Cardiac septum (tissue), 1 donor: ENCODE measurements at regions not wholly inside any gene's neighbourhood (a gene's known extent, or its start where the extent isn't known, plus 50 kb on each side); places are given as distances from the start of the nearest gene placed in this dataset.

Experiments used
- DNase-seq: peaks from one replicate; pipeline ENCODE4 v3.0.0-alpha.2; 2020; ENCODE audit warnings: low spot score
- intact Hi-C: fragments of 100-400 bp; cut with DNase I; formaldehyde crosslinking; loops from one replicate; pipeline ENCODE4 v1.14.0; 2022
- donor health status: DM: no; HTN: no; CAD: no.

DNA sequence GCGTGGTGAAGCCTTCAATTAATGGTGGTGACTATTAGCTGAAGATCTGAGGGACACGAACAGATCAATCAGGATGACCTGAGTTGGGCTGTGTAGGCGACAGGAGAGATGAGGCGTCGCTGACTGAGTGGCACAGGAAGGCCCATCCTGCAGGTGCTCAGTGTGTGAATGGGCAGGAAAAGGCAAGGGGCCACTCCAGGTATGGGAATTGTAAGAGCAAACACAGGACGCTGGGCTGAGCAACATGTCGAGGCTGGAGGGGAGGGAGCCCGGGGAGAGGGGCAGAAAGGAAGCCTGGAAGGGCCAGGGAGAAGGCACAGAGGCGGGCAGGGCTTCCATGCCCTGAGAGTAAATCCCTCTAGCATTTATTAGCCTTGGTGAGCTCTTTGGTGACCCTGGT is 151.0 kb downstream of the VEGFA start:
- intact Hi-C loops = no loop called here
- no peak for DNase-seq

DNA sequence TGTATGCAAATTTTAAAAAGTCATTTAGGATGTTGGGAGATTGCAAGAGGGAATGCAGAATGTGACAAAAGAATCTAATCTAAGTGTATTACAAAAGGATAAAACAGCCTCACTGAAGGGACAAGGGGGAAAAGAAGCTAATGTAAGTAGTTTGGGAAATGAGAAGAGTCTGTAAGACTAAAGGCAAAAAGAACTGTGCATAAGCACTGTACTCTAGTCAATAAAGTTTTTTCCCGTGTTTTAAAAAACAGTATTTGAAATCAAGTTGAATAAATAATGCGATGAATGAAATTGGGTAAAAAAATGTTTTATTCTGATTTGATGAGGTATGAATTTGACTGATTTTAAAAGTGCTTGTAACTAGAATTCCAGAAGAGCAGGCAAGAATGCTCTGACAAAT is 149.8 kb downstream of the VEGFA start:
- no peak for DNase-seq
- intact Hi-C loops = no loop called here

DNA sequence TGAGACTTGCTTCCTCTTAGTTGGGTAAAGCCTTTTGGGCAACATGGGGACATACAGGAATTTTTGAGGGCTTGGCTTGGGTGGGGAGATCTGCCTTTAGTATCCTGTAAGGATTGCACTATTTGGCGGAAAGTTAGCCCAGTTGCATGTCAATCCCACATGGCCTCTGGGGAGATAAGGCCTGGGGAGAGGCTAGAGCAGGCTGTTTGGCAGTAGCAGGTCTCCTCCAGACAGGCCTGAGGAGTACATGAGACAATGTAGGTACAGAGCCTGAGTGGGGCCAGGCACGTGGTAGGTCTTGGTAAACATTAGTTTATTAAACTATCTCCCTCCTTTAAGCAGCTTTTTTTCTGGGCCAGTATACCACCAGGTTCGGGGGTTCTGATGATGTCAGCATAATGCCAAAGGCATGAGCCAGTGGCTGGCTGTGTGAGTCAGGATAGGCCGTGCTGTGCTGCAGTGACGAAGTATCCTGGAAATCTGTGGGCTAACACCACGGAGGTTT is 147.9 kb downstream of the VEGFA start:
- no peak for DNase-seq
- intact Hi-C loops = no loop called here

- intact Hi-C loops = no loop called here
- no peak for DNase-seq
Observed at GRCh38 chr6:43916924-43917877, 147.2 kb downstream of the VEGFA start.

- no peak for DNase-seq
- intact Hi-C loops = no loop called here
Observed at GRCh38 chr6:43915986-43916923, 146.2 kb downstream of the VEGFA start.

GRCh38 chr6:43915208-43915869 is 145.3 kb downstream of the VEGFA start:
- intact Hi-C loops = no loop called here
- DNase-seq = no peak

GRCh38 chr6:43914272-43915147 is 144.5 kb downstream of the VEGFA start:
- intact Hi-C loops = no loop called here
- DNase-seq = no peak

DNA sequence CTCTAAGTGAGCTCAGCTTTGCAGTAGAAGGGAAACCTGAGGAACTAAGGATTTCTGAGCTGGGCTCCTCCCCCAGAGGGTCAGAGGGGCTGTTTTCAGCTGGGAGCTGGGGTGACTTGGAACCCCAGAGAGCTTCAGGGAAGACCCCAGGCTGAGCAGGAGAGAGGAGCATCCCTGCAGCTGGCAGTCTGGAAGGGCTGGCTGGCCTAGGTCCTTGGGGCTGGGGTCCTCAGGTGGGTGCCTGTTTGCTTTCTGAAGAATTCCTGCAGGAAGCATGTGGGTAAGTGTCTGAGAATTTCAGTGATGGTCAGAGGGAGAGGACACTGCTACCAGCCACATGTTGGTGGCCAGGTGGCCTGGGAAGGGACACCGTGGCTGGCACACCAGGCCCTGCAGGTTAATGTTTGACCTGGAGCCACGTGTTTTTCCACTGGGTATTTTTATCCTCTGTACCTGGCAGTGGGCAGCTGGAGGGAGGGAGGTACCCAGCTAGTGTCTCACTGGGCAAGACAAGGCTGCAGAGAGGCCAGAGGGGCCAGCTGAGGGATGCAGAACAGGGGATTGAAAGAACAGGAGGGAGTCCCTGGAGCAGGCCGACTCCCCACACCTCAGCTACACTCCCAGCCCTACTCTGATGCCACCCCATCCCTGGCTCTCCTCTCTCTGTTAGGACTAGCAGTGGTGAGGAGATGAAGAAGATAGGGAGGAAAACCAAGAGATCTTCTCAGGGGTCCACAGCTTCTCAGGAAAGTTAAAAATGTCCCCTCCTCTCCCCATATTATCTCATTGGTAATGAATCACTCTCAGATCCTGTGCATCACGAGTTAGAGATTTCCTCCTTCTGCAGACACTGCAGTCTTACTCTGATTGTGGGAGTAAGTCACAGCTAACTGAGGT is 143.6 kb downstream of the VEGFA start:
- DNase-seq = no peak
- intact Hi-C loops = no loop called here

DNA sequence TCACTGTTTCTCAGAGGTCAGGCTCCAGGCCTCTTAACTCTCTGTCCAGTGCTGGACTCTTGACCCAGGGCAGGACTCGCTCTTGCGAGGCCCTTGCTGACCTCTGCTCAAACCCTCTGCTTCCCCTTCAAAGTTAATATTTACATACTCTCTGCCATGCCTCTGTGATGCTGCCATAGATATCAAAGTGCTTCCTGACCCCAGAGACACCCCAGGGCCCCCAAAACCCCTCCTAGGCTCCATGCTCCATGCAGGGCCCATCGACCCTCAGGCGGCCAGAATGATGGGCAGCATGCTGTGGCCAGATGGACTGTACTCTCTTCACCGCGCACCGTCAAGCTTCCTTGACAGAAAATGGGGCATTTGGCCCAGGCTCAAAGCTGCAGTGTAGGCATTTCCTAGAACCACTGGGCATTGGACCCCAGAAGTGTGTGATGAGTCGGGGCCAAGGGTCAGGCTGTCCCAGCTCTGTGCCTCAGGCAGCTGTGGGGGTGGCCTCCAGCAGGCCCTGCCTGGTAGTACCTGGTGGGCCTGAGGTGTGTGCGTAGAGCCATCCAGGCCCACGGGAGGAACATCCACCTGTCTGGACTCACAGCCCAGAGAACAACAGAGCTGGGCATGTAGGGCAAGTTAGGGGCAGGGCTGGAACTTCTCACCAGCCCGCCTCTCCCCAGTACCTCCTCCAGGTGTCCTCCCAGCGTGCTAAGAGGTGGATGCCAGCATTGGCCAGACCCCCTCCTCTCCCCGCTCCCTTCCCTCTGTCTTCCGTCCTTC is 142.8 kb downstream of the VEGFA start:
- no peak for DNase-seq
- intact Hi-C loops = no loop called here

DNA sequence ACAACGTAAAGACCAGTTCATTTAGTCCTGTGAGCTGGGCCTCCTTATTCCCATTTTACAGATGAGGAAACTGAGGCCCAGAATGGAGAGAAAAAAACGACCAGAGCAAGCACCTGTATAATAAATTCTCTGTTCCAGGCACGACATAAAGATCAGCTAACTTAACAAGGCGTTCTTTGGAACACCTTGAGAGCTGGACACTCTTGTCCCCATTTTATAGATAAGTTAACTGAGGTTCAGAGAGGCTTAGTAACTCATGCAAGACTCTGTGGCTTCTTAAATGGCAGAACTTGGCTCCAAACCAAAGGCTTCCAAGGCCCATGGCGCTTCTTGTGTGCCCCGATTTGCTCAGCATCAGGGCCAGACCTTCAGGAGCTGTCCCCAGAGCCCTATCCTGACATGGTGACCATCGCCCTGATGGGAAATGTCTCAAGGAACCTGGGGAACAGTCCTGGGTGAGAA is 142.1 kb downstream of the VEGFA start:
- intact Hi-C loops = no loop called here
- no peak for DNase-seq

DNA sequence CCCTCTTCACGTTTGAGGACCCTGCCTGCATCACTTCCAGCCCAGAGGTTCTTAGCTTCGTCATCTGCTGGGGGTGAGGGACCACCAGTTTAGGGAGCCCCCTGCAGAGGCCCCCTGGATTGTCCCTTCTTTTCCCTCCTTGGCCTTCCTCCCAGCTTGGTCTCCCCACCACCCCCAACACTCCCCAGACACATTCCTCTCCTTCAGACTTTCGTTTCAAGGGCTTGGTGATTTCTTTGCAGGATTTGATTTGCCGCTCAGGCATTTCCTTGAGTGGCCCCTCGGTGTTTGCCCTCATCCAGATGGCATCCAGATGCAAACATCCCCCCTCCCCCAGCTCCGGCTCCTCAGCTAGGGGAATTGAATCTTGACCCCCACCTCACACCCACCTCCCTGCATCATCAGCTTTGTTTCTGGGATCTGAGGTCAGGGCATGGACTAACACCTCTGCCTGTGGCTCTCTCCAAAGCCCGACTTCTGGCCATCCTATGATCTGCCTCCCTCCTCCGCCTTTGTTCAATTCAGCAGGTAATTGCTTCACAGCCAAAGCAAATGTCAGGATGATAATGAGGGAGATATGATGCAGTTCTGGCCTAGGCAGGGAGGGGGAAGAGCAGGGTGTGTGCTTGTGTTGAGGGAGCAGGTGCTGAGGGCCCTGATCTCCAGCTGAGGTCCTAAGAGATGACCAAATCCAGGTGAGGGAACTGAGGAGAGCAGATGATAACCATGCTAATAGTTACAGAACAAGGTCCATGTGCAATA is 141.5 kb downstream of the VEGFA start:
- intact Hi-C loops = no loop called here
- DNase-seq = no peak

GRCh38 chr6:43910638-43911353 is 140.8 kb downstream of the VEGFA start:
- intact Hi-C loops = no loop called here
- DNase-seq = no peak

DNA sequence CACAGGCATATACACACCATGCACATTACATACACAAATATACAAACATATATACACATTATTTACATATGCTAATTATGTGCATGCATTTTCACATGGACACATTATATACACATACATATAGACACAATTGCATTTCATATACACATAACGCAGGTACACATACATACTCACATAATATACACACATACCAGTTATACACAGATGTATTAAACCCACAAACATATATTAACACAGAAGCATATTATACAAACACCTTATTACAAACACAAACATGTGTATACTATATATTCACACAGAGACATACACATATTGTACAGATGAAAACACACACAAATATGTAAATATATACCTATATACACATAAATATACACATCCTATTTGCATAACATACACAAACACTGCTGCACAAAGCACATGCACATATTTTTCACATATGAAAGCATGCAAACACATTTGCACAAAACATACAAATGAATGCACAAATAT is 140.2 kb downstream of the VEGFA start:
- no peak for DNase-seq
- intact Hi-C loops = no loop called here

DNA sequence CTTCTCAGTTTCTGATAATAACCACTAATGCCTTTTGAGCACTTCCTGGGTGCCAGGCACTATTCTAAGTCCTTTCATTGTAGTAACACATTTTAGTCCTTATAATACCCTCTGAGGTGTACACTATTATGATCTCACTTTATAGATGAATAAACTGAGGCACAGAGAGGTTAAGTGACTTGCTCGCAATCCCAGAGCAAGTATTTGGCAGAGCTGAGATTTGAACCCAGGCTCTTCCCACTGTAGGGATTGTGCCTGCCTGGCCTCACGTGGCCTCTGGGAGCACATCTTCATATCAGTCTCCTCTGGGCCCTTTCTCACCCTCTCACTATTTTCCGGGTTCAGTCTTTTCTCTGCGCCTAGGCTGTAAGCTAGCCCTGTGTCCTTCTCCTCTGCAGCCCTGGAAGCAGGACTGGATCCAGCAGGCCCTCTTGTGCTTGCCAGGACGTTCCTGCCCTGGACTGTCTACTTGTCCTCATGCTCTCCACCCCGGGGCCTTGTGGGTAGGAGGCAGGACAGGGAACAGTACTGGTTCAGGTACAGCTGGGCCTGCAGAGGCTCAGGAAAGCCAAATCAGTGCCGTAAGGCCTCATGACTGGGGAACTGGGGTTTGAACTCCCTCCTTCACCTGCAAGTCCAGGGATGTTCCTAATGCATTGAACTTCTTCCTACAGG is 139.6 kb downstream of the VEGFA start:
- intact Hi-C loops = no loop called here
- DNase-seq = no peak
